C4-2B (cell line): ENCODE measurements at regions not wholly inside any gene's neighbourhood (a gene's known extent, or its start where the extent isn't known, plus 50 kb on each side); places are given as distances from the start of the nearest gene placed in this dataset.

Source experiments
- ZFX ChIP-seq: fragments of 450-650 bp; IDR thresholded peaks from 2 replicates; pipeline ENCODE4 v1.6.1; 2017
- TF ChIP-seq, protein P1 (sequence below): fragments of 450-650 bp; conservative IDR thresholded peaks from 2 replicates; pipeline ENCODE4 v1.5.1; 2017; ENCODE audit warnings: mild to moderate bottlenecking

DNA sequence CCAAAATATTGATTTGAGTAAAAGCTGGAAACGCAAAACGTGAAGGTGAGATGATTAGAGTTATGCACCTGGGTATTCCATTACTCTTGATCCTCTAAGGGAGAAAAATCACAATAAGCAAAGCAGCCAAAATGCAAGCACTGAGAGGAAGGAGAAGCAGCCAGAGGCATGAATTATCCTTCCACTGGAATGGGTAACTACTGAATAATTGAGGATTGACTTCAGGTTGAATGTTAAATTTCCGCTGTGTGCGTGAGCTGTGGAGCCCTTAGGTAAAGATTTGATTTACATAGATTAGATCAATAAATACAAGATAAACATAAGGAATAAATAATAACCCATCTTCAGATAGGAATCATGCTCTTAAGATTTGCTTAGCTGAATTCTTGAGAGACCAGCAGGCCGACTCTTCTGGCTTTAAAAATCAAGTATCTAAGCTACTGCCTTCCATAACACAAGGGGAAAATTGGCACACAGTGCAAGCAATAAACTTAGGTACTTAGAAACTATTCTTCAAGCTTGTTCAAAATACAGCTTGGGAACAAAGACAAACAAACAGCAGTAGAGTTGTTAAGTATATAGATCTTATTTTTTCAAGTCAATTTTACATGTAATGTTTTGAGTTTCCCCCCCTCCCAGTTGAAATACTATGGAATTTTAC, 1459.5 kb downstream of the ZPLD1 start:
- TF ChIP-seq ZFX: no peak
- TF ChIP-seq, protein P1, sequence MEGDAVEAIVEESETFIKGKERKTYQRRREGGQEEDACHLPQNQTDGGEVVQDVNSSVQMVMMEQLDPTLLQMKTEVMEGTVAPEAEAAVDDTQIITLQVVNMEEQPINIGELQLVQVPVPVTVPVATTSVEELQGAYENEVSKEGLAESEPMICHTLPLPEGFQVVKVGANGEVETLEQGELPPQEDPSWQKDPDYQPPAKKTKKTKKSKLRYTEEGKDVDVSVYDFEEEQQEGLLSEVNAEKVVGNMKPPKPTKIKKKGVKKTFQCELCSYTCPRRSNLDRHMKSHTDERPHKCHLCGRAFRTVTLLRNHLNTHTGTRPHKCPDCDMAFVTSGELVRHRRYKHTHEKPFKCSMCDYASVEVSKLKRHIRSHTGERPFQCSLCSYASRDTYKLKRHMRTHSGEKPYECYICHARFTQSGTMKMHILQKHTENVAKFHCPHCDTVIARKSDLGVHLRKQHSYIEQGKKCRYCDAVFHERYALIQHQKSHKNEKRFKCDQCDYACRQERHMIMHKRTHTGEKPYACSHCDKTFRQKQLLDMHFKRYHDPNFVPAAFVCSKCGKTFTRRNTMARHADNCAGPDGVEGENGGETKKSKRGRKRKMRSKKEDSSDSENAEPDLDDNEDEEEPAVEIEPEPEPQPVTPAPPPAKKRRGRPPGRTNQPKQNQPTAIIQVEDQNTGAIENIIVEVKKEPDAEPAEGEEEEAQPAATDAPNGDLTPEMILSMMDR: no peak
